Neural cell (in vitro differentiated cells): ENCODE measurements at regions not wholly inside any gene's neighbourhood (a gene's known extent, or its start where the extent isn't known, plus 50 kb on each side); places are given as distances from the start of the nearest gene placed in this dataset.

ENCODE experiments used
- CTCF ChIP-seq: fragments of 450-650 bp; IDR thresholded peaks from 2 replicates; pipeline ENCODE4 v1.5.1; 2014; ENCODE audit warnings: antibody characterized with exemption, mild to moderate bottlenecking, moderate library complexity; ENCODE audit not compliant: poor library complexity, severe bottlenecking
- EZH2 ChIP-seq: fragments of 200-600, 300-800 bp; shearing (Covaris generic), sonication (generic); IDR thresholded peaks from 2 replicates; pipeline ENCODE4 v1.6.1; 2014; ENCODE audit warnings: antibody characterized with exemption, low read length, borderline replicate concordance, mild to moderate bottlenecking; ENCODE audit not compliant: insufficient read depth, poor library complexity, severe bottlenecking
- MXI1 ChIP-seq: fragments of 450-650 bp; conservative IDR thresholded peaks from 2 replicates; pipeline ENCODE4 v1.6.1; 2014; ENCODE audit warnings: antibody characterized with exemption, mild to moderate bottlenecking; ENCODE audit not compliant: poor library complexity, severe bottlenecking
- POLR2AphosphoS5 ChIP-seq: IDR thresholded peaks from 2 replicates; pipeline ENCODE4 v1.6.1; 2012
- REST ChIP-seq: IDR thresholded peaks from 2 replicates; pipeline ENCODE4 v1.6.1; 2012; ENCODE audit warnings: borderline replicate concordance
- SMC3 ChIP-seq: fragments of 450-650 bp; conservative IDR thresholded peaks from 2 replicates; pipeline ENCODE4 v1.6.1; 2014; ENCODE audit warnings: antibody characterized with exemption, mild to moderate bottlenecking, moderate library complexity; ENCODE audit not compliant: poor library complexity
- TAF1 ChIP-seq: IDR thresholded peaks from 2 replicates; pipeline ENCODE4 v1.6.1; 2012; ENCODE audit warnings: low read depth

GRCh38 chr21:35482933-35483662 lies 434.0 kb upstream of the RUNX1 start:
- TF ChIP-seq CTCF (no peak), REST (no peak), SMC3 (no peak), EZH2 (no peak), POLR2AphosphoS5 (no peak), MXI1 (no peak), TAF1 (no peak)
